ENCODE measurements at regions not wholly inside any gene's neighbourhood (a gene's known extent, or its start where the extent isn't known, plus 50 kb on each side); places are given as distances from the start of the nearest gene placed in this dataset.

DNA sequence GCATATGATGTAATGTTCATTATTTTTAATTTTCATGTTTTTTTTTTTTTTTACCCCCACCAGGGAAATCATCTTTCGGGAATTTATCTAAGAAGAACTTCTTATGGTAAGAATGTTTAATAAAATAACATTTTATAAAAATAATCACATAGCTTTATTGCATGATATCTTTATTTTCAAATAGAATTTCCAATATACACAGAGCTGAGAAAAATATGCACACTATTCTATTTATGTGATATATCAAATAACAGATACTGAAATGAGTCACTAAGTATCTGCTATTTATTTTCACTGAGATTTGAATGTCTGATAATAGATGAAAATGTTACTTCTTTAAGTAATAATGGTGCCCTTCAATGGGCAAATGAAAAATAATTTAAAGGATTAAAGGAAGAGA is 1217.3 kb downstream of the MAT2B start:
- TF ChIP-seq GATA1 (IDR thresholded peaks at IDR 0.05; ENCODE audit: low read depth, low read length), result no peak
- TF ChIP-seq POLR2A (IDR thresholded peaks at IDR 0.05; ENCODE audit: low read length), result no peak
